Ascending aorta (tissue), 2 donors: ENCODE measurements at regions not wholly inside any gene's neighbourhood (a gene's known extent, or its start where the extent isn't known, plus 50 kb on each side); places are given as distances from the start of the nearest gene placed in this dataset.

Experiments used
- DNase-seq, 2 donors: peaks; one replicate each; pipeline ENCODE4 v3.0.0-alpha.2; 2019; ENCODE audit warnings: low spot score in 2 of 2
- H3K27ac ChIP-seq, 2 donors: fragments of 200-600 bp; sonication (generic); one replicate each; pipeline ENCODE4 v1.5.1; 2016 to 2017; ENCODE audit warnings: mild to moderate bottlenecking in 1 of 2
- H3K27me3 ChIP-seq: fragments of 200-600 bp; sonication (generic); one replicate; pipeline ENCODE4 v1.5.1; 2017
- H3K36me3 ChIP-seq, 2 donors: fragments of 200-600 bp; sonication (generic); one replicate each; pipeline ENCODE4 v1.5.1; 2016
- H3K4me1 ChIP-seq, 2 donors: fragments of 200-600 bp; sonication (generic); one replicate each; pipeline ENCODE4 v1.5.1; 2016 to 2017; ENCODE audit warnings: mild to moderate bottlenecking in 1 of 2
- H3K4me3 ChIP-seq, 2 donors: fragments of 200-600 bp; sonication (generic); one replicate each; pipeline ENCODE4 v1.5.1; 2016 to 2017; ENCODE audit warnings: mild to moderate bottlenecking in 1 of 2
- H3K9me3 ChIP-seq, 2 donors: fragments of 200-600 bp; sonication (generic); one replicate each; pipeline ENCODE4 v1.5.1; 2016
- CTCF ChIP-seq, 3 experiments: fragments of 200-600 bp in 2 of 3; fragments of 450-650 bp in 1 of 3; sonication (generic) in 2 of 3; IDR thresholded peaks; one replicate each; pipeline ENCODE4 v1.5.1; 2016 to 2019; ENCODE audit warnings: antibody characterized with exemption in 3 of 3, mild to moderate bottlenecking in 1 of 3, moderate library complexity in 1 of 3
- intact Hi-C: fragments of 100-400 bp; cut with DNase I; formaldehyde crosslinking; loops from one replicate; pipeline ENCODE4 v1.15.1; 2023

GRCh38 chr10:44177610-44178009, 207.3 kb downstream of the CXCL12 start:
- H3K4me3 ChIP-seq, result no peak overlapping the region
- H3K27me3 ChIP-seq, result no peaks in the 10 kb centered on the region
- TF ChIP-seq CTCF (IDR thresholded peaks at IDR 0.05), result no peak
- intact Hi-C loops, result no loop called here
- no peak overlapping the region for H3K27ac ChIP-seq
- no peak for DNase-seq
- no peaks in the 10 kb centered on the region for H3K36me3 ChIP-seq
- H3K9me3 ChIP-seq, result no peaks in the 10 kb centered on the region
- peaks cover 0 to 3% of the 10 kb centered on the region in 2 donors for H3K4me1 ChIP-seq

GRCh38 chr10:44176311-44176710, 208.6 kb downstream of the CXCL12 start:
- H3K27ac ChIP-seq, result no peak overlapping the region
- no peak for TF ChIP-seq CTCF (IDR thresholded peaks at IDR 0.05)
- intact Hi-C loops, result no loop called here

GRCh38 chr10:44173608-44173894, 211.3 kb downstream of the CXCL12 start:
- intact Hi-C loops, result no loop called here
- H3K4me3 ChIP-seq, result no peak overlapping the region

More at GRCh38 chr10:44176311-44176710, 208.6 kb downstream of the CXCL12 start:
- Histone ChIP-seq H3K36me3 (no peaks in the 10 kb centered on the region), H3K4me3 (no peak overlapping the region), H3K27me3 (no peaks in the 10 kb centered on the region), H3K4me1 (peaks cover 0 to 3% of the 10 kb centered on the region in 2 donors), H3K9me3 (no peaks in the 10 kb centered on the region)
- DNase-seq, result no peak

GRCh38 chr10:44172883-44173607, 211.9 kb downstream of the CXCL12 start:
- Histone ChIP-seq H3K4me1 (no peaks in the 10 kb centered on the region), H3K27me3 (no peaks in the 10 kb centered on the region), H3K9me3 (no peaks in the 10 kb centered on the region), H3K27ac (no peak overlapping the region), H3K36me3 (no peaks in the 10 kb centered on the region), H3K4me3 (no peak overlapping the region)
- TF ChIP-seq CTCF (IDR thresholded peaks at IDR 0.05), result no peak
- DNase-seq, result no peak
- intact Hi-C loops, result no loop called here

More at GRCh38 chr10:44173608-44173894, 211.3 kb downstream of the CXCL12 start:
- Histone ChIP-seq H3K36me3 (no peaks in the 10 kb centered on the region), H3K9me3 (no peaks in the 10 kb centered on the region), H3K27me3 (no peaks in the 10 kb centered on the region), H3K4me1 (no peaks in the 10 kb centered on the region), H3K27ac (no peak overlapping the region)
- no peak for TF ChIP-seq CTCF (IDR thresholded peaks at IDR 0.05)
- no peak for DNase-seq

GRCh38 chr10:44171765-44172164, 213.1 kb downstream of the CXCL12 start:
- H3K9me3 ChIP-seq, result no peaks in the 10 kb centered on the region
- no peak for DNase-seq
- no peaks in the 10 kb centered on the region for H3K36me3 ChIP-seq
- TF ChIP-seq CTCF (IDR thresholded peaks at IDR 0.05), result no peak
- H3K4me3 ChIP-seq, result no peak overlapping the region
- intact Hi-C loops, result no loop called here
- H3K27me3 ChIP-seq, result no peaks in the 10 kb centered on the region
- no peaks in the 10 kb centered on the region for H3K4me1 ChIP-seq
- no peak overlapping the region for H3K27ac ChIP-seq

- no peaks in the 10 kb centered on the region for H3K4me1 ChIP-seq
- H3K36me3 ChIP-seq, result no peaks in the 10 kb centered on the region
- no peak for DNase-seq
- H3K27ac ChIP-seq, result no peak overlapping the region
- no peaks in the 10 kb centered on the region for H3K27me3 ChIP-seq
- intact Hi-C loops, result no loop called here
- H3K9me3 ChIP-seq, result no peaks in the 10 kb centered on the region
- no peak for TF ChIP-seq CTCF (IDR thresholded peaks at IDR 0.05)
- no peak overlapping the region for H3K4me3 ChIP-seq
Measured at GRCh38 chr10:44168478-44168877, 216.4 kb downstream of the CXCL12 start.
